K562 (cell line): ENCODE measurements at regions not wholly inside any gene's neighbourhood (a gene's known extent, or its start where the extent isn't known, plus 50 kb on each side); places are given as distances from the start of the nearest gene placed in this dataset.

Experiments used
- ATAC-seq: fragments of 200-7000 bp; cut with Tn5 transposase; 3 replicates; pipeline ENCODE4 v1.9.1; 2020; ENCODE audit warnings: moderate library complexity
- BruUV-seq: library from RNA; stranded (reverse); fragments of 400-500 nt; replicated peaks from 2 replicates; lab custom pipeline; 2021; lab: Mats Ljungman, UMichigan
- CTCF ChIA-PET: fragments of 300-600 bp; formaldehyde crosslinking; extraction: SDS; loops from one replicate; lab custom pipeline; 2021; ENCODE audit warnings: low intra/inter-chr PET ratio; lab: Yijun Ruan, JAX
- POLR2A ChIA-PET: fragments of 300-600, 350-650 bp; sonication (Branson Sonifier 250); formaldehyde crosslinking; extraction: SDS; loops from one replicate; lab custom pipeline; 2021; ENCODE audit warnings: antibody characterized with exemption, inconsistent platforms; lab: Yijun Ruan, JAX
- DNase-seq, 4 experiments: peaks; one replicate each; pipeline versions ENCODE4 v3.0.0 to v3.0.0-alpha.2; 2011 to 2018; ENCODE audit warnings: low spot score in 3 of 4, mixed read lengths in 3 of 4; ENCODE audit errors: extremely low read depth in 1 of 4
- FAIRE-seq: peaks from 2 replicates; lab custom pipeline; 2011; peaks lifted over from hg19 to GRCh38; lab: Jason Lieb, UNC
- H2AFZ ChIP-seq: 2 replicates; pipeline ENCODE4 v1.6.0; 2011; ENCODE audit warnings: low read depth, low read length, control low read depth, inconsistent platforms
- H3K27ac ChIP-seq: fragments of 200-600 bp; 3 replicates; pipeline ENCODE4 v1.8.0; 2011; ENCODE audit warnings: low read depth, mild to moderate bottlenecking, control low read depth, inconsistent platforms, low read length, moderate library complexity, mixed read lengths; ENCODE audit errors: extremely low read depth
- H3K27me3 ChIP-seq, 2 experiments: fragments of 300-600 bp in 1 of 2; 2 replicates in 1 of 2; 3 replicates in 1 of 2; pipeline versions ENCODE4 v1.6.0 to v1.8.0; 2011; ENCODE audit warnings: inconsistent platforms in 2 of 2, low read length in 2 of 2, mild to moderate bottlenecking in 1 of 2, mixed read lengths in 1 of 2, moderate library complexity in 1 of 2; ENCODE audit not compliant: control insufficient read depth in 2 of 2, insufficient read depth in 2 of 2
- H3K36me3 ChIP-seq: fragments of 300-600 bp; 3 replicates; pipeline ENCODE4 v1.8.0; 2011; ENCODE audit warnings: mild to moderate bottlenecking, low read length, inconsistent platforms; ENCODE audit not compliant: control insufficient read depth, insufficient read depth
- H3K4me1 ChIP-seq, 2 experiments: fragments of 200-600 bp in 1 of 2; replicated peaks in 1 of 2; 2 replicates in 1 of 2; 3 replicates in 1 of 2; pipeline versions ENCODE4 v1.5.1 to v1.8.0; 2011; ENCODE audit warnings: inconsistent platforms in 2 of 2, low read length in 2 of 2, mild to moderate bottlenecking in 1 of 2, mixed read lengths in 1 of 2, moderate library complexity in 1 of 2; ENCODE audit not compliant: control insufficient read depth in 2 of 2, insufficient read depth in 2 of 2
- H3K4me2 ChIP-seq: 2 replicates; pipeline ENCODE4 v1.6.1; 2011; ENCODE audit warnings: low read length, control low read depth, inconsistent platforms, mixed read lengths; ENCODE audit not compliant: insufficient read depth
- H3K4me3 ChIP-seq: fragments of 200-600 bp; sonication (generic), shearing (Covaris generic); 2 replicates; pipeline ENCODE4 v1.5.1; 2016; ENCODE audit warnings: control low read depth, inconsistent platforms
- H3K79me2 ChIP-seq: fragments of 200-600 bp; 3 replicates; pipeline ENCODE4 v1.8.0; 2011; ENCODE audit warnings: low read length, inconsistent platforms; ENCODE audit not compliant: control insufficient read depth, insufficient read depth
- H3K9ac ChIP-seq, 2 experiments: 2 replicates each; pipeline versions ENCODE4 v1.6.0 to v1.6.1; 2011; ENCODE audit warnings: low read depth in 2 of 2, low read length in 2 of 2, control low read depth in 1 of 2, inconsistent platforms in 1 of 2, mild to moderate bottlenecking in 1 of 2, mixed read lengths in 1 of 2; ENCODE audit not compliant: insufficient read depth in 1 of 2
- H3K9me1 ChIP-seq: one replicate; pipeline ENCODE4 v1.6.0; 2011; ENCODE audit warnings: inconsistent platforms, mild to moderate bottlenecking, low read length, moderate library complexity; ENCODE audit not compliant: control insufficient read depth, insufficient read depth
- H3K9me3 ChIP-seq: replicated peaks from 2 replicates; pipeline ENCODE4 v1.5.1; 2011; ENCODE audit warnings: low read depth, low read length, inconsistent platforms; ENCODE audit not compliant: control insufficient read depth, insufficient read depth
- H4K20me1 ChIP-seq: replicated peaks from 2 replicates; pipeline ENCODE4 v1.6.1; 2011; ENCODE audit warnings: low read length, inconsistent platforms, mixed read lengths; ENCODE audit not compliant: control insufficient read depth, insufficient read depth
- ARHGAP35 ChIP-seq: fragments of 450-650 bp; IDR thresholded peaks from 2 replicates; pipeline ENCODE4 v1.6.1; 2018; ENCODE audit not compliant: partially characterized antibody
- CBFB ChIP-seq: sonication (generic); formaldehyde crosslinking; IDR thresholded peaks from 2 replicates; pipeline ENCODE4 v1.4.0; 2020; ENCODE audit warnings: mild to moderate bottlenecking, missing genetic modification reagents
- EP400 ChIP-seq: fragments of 450-650 bp; IDR thresholded peaks from 2 replicates; pipeline ENCODE4 v1.6.1; 2017; ENCODE audit warnings: antibody characterized with exemption, mild to moderate bottlenecking, moderate library complexity
- FOSL1 ChIP-seq: fragments of 200-800 bp; sonication (Bioruptor generic); conservative IDR thresholded peaks from 2 replicates; pipeline ENCODE4 v1.6.1; 2016; ENCODE audit warnings: missing genetic modification characterization, missing compliant biosample characterization
- ILF3 ChIP-seq: fragments of 450-650 bp; IDR thresholded peaks from 2 replicates; pipeline ENCODE4 v1.6.1; 2018; ENCODE audit warnings: antibody characterized with exemption, mild to moderate bottlenecking, moderate library complexity, borderline replicate concordance
- THRA ChIP-seq: fragments of 450-650 bp; IDR thresholded peaks from 2 replicates; pipeline ENCODE4 v1.6.1; 2017; ENCODE audit warnings: mild to moderate bottlenecking, moderate library complexity
- WGBS: fragments of 100-300 bp; shearing (Covaris generic); methylation state at CpG from one replicate; pipeline ENCODE4 v1.1.6; 2016; ENCODE audit warnings: low coverage, mixed read lengths; ENCODE audit not compliant: insufficient coverage; ENCODE audit errors: missing lambda C conversion rate; 5-methylcytosine and 5-hydroxymethylcytosine counted together
- in situ Hi-C: fragments of 300-500 bp; cut with MboI; formaldehyde crosslinking; loops from 4 replicates; pipeline ENCODE4 v1.15.0; 2018; ENCODE audit warnings: inconsistent platforms, mixed read lengths
- intact Hi-C: fragments of 100-400 bp; cut with micrococcal nuclease; formaldehyde crosslinking; loops from 2 replicates; pipeline ENCODE4 v1.14.2; 2022
- TF ChIP-seq, protein P1 (sequence below): fragments of 450-650 bp; formaldehyde crosslinking; conservative IDR thresholded peaks from 2 replicates; pipeline ENCODE4 v1.4.0; 2022; ENCODE audit warnings: mild to moderate bottlenecking, missing genetic modification characterization
- TF ChIP-seq, protein P2 (sequence below): fragments of 200-600 bp; sonication (generic); IDR thresholded peaks from one replicate; pipeline ENCODE4 v1.6.1; 2012; ENCODE audit warnings: mild to moderate bottlenecking, low read depth, low read length, inconsistent platforms

- TF ChIP-seq THRA, result no peak
- TF ChIP-seq, all 486 proteins: peak for 0
These were observed 135.0 kb upstream of the PRPS1L1 start (continued) for GRCh38 chr7:18162657-18163056.

DNA sequence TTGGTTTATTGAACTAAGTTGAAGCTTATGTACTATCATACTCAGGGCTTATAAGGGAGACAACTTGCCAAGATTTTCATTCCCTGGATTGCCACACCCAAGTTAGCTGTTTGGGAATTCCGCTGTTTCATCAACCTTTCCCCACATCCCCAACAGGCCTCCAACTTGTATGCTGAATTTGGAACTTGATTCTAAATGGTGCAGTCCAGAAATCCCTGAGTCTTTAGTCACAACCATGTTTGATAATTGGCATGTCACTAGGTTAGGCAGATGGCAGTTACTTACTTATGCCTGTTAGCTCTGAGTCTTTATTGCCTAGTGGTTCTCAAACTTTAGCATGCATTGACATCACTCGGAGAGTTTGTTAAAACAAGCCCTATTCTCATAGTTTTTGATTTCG, 135.4 kb upstream of the PRPS1L1 start:
- ChIA-PET CTCF (no interaction called here), POLR2A (no interaction called here)
- BruUV-seq, result no TSS peak
- Histone ChIP-seq H3K27ac (no peak overlapping the region), H3K9ac (no peak overlapping the region), H2AFZ (peak overlapping the region; percentile 4; the same call in 1 of the 2 replicates), H3K79me2 (no peaks in the 10 kb centered on the region), H3K9me1 (no peaks in the 10 kb centered on the region), H3K36me3 (no peaks in the 10 kb centered on the region), H3K4me2 (no peak overlapping the region), H3K9me3 (no peaks in the 10 kb centered on the region), H3K4me1 (no peaks in the 10 kb centered on the region; a peak in 1 of 5 replicates), H4K20me1 (no peaks in the 10 kb centered on the region), H3K4me3 (no peak overlapping the region), H3K27me3 (no peaks in the 10 kb centered on the region)
- 76% methylated on average over 3 of the region's 3 CpGs for WGBS
- FAIRE-seq (no peak), DNase-seq (no peak), ATAC-seq (no peak)
- intact Hi-C loops, result no loop called here
- in situ Hi-C loops, result no loop called here
- TF ChIP-seq FOSL1 (tag), result no peak
- TF ChIP-seq, protein P1, sequence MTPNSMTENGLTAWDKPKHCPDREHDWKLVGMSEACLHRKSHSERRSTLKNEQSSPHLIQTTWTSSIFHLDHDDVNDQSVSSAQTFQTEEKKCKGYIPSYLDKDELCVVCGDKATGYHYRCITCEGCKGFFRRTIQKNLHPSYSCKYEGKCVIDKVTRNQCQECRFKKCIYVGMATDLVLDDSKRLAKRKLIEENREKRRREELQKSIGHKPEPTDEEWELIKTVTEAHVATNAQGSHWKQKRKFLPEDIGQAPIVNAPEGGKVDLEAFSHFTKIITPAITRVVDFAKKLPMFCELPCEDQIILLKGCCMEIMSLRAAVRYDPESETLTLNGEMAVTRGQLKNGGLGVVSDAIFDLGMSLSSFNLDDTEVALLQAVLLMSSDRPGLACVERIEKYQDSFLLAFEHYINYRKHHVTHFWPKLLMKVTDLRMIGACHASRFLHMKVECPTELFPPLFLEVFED, result no peak
- no peak for TF ChIP-seq EP400
- no peak for TF ChIP-seq CBFB (CRISPR knock-in tag)
- TF ChIP-seq ILF3, result no peak
- TF ChIP-seq ARHGAP35, result no peak
- TF ChIP-seq, protein P2, sequence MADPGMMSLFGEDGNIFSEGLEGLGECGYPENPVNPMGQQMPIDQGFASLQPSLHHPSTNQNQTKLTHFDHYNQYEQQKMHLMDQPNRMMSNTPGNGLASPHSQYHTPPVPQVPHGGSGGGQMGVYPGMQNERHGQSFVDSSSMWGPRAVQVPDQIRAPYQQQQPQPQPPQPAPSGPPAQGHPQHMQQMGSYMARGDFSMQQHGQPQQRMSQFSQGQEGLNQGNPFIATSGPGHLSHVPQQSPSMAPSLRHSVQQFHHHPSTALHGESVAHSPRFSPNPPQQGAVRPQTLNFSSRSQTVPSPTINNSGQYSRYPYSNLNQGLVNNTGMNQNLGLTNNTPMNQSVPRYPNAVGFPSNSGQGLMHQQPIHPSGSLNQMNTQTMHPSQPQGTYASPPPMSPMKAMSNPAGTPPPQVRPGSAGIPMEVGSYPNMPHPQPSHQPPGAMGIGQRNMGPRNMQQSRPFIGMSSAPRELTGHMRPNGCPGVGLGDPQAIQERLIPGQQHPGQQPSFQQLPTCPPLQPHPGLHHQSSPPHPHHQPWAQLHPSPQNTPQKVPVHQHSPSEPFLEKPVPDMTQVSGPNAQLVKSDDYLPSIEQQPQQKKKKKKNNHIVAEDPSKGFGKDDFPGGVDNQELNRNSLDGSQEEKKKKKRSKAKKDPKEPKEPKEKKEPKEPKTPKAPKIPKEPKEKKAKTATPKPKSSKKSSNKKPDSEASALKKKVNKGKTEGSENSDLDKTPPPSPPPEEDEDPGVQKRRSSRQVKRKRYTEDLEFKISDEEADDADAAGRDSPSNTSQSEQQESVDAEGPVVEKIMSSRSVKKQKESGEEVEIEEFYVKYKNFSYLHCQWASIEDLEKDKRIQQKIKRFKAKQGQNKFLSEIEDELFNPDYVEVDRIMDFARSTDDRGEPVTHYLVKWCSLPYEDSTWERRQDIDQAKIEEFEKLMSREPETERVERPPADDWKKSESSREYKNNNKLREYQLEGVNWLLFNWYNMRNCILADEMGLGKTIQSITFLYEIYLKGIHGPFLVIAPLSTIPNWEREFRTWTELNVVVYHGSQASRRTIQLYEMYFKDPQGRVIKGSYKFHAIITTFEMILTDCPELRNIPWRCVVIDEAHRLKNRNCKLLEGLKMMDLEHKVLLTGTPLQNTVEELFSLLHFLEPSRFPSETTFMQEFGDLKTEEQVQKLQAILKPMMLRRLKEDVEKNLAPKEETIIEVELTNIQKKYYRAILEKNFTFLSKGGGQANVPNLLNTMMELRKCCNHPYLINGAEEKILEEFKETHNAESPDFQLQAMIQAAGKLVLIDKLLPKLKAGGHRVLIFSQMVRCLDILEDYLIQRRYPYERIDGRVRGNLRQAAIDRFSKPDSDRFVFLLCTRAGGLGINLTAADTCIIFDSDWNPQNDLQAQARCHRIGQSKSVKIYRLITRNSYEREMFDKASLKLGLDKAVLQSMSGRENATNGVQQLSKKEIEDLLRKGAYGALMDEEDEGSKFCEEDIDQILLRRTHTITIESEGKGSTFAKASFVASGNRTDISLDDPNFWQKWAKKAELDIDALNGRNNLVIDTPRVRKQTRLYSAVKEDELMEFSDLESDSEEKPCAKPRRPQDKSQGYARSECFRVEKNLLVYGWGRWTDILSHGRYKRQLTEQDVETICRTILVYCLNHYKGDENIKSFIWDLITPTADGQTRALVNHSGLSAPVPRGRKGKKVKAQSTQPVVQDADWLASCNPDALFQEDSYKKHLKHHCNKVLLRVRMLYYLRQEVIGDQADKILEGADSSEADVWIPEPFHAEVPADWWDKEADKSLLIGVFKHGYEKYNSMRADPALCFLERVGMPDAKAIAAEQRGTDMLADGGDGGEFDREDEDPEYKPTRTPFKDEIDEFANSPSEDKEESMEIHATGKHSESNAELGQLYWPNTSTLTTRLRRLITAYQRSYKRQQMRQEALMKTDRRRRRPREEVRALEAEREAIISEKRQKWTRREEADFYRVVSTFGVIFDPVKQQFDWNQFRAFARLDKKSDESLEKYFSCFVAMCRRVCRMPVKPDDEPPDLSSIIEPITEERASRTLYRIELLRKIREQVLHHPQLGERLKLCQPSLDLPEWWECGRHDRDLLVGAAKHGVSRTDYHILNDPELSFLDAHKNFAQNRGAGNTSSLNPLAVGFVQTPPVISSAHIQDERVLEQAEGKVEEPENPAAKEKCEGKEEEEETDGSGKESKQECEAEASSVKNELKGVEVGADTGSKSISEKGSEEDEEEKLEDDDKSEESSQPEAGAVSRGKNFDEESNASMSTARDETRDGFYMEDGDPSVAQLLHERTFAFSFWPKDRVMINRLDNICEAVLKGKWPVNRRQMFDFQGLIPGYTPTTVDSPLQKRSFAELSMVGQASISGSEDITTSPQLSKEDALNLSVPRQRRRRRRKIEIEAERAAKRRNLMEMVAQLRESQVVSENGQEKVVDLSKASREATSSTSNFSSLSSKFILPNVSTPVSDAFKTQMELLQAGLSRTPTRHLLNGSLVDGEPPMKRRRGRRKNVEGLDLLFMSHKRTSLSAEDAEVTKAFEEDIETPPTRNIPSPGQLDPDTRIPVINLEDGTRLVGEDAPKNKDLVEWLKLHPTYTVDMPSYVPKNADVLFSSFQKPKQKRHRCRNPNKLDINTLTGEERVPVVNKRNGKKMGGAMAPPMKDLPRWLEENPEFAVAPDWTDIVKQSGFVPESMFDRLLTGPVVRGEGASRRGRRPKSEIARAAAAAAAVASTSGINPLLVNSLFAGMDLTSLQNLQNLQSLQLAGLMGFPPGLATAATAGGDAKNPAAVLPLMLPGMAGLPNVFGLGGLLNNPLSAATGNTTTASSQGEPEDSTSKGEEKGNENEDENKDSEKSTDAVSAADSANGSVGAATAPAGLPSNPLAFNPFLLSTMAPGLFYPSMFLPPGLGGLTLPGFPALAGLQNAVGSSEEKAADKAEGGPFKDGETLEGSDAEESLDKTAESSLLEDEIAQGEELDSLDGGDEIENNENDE, result no peak
